Activated CD4-positive, alpha-beta T cell treated with anti-CD3 and anti-CD28 coated beads for 24 hours (primary cell): ENCODE measurements at regions not wholly inside any gene's neighbourhood (a gene's known extent, or its start where the extent isn't known, plus 50 kb on each side); places are given as distances from the start of the nearest gene placed in this dataset.
"Not testable (repeated sequence)": the region's sequence is repeated elsewhere in the genome, so short reads cannot be mapped to it uniquely, and the experiment has no call there.

ENCODE experiments used
- DNase-seq, 2 donors: peaks; one replicate each; pipeline ENCODE4 v3.0.0-alpha.2; 2020; ENCODE audit warnings: low read depth in 2 of 2

DNA sequence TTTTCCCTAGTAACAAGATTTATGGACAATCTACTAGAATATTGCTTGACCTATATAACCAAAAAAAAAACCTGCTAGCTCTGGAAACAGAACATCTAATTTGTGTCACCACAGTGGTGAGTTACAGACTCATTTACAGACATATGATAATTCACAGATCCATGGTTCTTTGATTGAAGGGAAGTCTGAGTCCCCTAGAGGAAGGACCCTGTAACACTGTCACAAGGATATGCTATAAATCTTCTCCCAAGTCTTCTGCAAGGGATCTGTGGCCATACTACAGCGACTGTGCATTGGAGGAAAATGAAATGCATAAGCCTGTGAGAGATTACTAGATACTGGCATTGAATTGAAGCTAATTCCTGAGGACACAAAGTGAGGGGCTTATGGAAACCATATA is 630.6 kb upstream of the SGCD start:
- DNase-seq = no peak

DNA sequence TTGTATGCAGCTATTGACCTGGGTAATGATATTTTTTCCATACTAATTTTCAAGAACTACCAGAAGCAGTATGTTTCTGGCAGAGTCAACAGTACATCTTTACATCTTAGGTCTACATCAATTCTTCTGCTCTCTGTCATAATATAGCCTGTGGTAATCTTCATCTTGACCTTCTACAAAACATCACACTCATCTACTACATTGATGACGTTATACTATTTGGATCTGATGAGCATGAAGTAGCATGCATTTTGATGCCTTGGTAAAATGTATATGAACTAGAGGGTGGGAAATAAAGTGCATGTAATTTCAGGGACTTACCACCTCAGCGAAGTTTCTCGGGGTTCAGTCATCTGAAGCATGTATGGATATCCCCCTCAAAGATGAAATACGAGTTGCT is 629.7 kb upstream of the SGCD start:
- DNase-seq = no peak

DNA sequence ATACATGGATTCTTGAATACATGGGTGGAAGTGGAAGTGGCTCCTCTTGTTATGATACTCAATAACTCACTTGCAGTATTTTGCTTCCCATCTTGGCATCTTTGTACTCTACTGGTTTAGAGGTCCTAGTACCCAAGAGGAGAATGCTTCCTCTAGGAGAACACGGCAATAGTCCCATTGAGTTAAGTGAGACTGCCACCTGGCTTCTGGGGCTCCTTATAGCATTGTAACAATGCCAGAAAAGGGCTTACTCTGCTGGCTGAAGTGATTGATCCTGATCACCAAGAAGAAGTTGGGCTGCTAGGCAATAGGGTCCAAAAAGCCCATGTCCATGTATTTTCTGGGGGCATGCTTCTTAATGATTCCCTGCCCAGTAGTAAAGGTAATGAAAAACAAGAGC is 627.6 kb upstream of the SGCD start:
- no peak for DNase-seq

DNA sequence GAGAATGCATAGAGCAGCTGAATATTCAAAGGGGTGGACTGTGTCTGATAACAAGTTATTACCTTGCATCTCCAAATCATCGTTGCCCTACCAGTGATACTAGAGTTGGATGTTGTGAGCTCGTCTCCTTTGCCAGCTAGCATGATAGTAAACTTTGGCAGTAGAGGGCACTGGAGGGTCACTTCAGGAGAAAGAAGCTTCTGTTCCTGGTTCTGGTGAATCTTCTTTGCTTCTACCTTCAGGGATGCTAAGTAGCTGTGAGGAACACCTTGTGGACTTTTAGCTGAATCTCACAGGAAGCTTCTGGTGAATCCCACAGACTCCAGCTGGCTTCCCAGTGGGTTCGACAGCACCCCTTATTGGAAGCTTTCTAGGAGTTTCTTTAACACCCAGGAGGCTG is 626.6 kb upstream of the SGCD start:
- no peak for DNase-seq

DNA sequence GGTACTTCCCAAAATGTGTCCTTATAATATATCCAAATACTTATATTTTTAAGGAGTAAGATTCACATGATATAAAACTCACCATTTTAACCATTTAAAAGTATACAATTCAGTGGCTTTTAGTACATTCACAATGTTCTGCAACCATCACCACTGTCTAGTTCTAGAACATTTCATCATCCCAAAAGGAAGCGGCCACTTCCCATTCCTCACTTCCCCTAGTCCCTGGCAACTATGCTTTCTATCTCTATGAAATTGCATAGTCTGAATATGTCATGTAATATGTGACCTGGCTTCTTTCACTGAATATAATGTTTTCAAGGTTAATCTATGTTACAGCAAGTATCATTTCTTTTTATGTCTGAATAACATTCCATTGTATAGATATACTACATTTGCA is 615.1 kb upstream of the SGCD start:
- no peak for DNase-seq

DNA sequence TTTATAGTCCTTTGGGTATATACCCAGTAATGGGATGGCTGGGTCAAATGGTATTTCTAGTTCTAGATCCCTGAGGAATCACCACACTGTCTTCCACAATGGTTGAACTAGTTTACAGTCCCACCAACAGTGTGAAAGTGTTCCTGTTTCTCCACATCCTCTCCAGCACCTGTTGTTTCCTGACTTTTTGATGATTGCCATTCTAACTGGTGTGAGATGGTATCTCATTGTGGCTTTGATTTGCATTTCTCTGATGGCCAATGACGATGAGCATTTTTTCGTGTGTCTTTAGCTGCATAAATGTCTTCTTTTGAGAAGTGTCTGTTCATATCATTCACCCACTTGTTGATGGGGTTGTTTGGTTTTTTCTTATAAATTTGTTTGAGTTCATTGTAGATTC is 612.5 kb upstream of the SGCD start:
- not testable (repeated sequence) for DNase-seq

DNA sequence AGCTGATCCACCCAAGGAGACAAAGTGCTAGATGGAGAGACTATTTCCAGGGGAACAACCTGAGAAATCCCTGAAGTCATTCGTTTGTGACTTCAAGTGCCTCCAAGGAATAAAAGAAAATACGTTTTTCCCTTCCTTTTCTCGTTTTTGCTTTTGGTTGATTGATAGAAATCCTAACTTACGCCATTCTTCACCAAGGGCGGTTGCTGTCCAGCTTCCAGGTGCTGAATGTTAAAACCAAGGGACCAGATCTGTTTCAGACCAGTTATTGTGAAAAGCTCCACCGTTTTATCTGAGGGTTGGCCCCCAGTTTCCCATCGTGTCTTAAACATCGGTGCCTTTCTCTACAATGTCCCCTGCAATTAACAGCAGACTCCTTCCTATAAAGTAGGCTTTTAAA is 600.7 kb upstream of the SGCD start:
- DNase-seq = no peak

DNA sequence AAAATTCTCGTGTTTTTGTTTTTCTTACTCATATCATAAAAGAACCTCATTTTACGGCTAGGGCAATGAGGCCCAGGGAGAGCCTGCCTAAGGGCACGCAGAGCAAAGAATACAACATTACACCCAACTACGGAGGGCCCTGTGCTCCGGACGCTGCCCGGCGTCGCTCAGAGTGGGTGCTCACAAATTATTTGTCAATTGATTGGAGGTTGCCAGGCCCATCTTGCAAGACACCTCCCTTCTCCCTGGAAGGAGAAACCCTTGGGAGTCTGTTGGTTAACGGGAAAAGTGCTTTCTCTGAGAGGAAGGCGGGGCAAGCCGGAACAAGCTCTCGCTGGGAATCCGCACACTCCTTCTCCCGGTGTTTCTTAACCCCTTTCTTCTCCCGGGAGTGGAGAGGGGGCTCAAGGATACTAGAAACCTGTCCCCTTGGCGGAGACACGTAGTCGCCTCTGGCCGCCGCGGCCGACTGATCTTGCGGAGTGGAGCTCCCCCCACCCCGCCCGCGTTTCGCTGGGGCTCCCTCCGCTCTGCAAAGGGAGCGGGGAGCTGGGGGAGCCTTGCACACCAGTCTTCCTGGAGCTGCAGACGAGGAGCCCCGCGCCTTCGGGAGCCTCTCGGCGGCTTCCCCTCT is 599.3 kb upstream of the SGCD start:
- DNase-seq = no peak

DNA sequence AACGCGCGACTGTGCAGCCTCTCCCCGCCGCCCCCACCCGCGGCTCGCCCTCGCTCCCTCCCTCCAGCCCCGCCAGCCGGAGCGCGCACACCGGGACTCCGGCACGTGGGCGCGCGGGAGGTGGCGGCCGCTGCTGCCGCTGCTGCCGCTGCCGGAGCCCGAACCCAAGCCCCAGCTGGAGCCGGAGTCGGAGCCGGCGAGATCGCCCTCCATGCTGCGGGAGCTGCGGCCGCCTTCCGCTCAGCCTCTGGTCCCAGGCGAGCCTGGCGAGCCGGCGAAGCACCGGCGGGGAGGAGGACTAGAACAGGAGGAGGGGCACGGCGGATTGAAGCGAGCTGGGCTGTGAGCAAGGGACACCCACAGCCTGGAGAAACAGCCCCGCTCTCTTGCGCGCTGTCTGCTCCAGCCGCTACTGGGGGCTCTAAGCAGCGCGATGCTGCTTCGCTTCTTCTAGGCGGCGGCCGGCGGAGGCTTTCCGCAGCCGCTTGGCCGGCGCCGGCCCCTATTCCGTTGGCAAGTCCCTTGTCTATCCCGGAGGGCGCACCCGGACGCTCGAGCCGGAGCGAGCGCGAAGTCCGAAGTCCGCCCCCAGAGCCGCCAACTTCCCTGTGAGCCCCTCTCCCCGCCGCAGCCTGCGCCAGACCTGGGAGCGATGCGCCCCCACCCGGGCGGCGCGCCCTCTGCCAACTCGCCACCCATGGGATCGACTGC is 598.7 kb upstream of the SGCD start:
- DNase-seq = no peak

DNA sequence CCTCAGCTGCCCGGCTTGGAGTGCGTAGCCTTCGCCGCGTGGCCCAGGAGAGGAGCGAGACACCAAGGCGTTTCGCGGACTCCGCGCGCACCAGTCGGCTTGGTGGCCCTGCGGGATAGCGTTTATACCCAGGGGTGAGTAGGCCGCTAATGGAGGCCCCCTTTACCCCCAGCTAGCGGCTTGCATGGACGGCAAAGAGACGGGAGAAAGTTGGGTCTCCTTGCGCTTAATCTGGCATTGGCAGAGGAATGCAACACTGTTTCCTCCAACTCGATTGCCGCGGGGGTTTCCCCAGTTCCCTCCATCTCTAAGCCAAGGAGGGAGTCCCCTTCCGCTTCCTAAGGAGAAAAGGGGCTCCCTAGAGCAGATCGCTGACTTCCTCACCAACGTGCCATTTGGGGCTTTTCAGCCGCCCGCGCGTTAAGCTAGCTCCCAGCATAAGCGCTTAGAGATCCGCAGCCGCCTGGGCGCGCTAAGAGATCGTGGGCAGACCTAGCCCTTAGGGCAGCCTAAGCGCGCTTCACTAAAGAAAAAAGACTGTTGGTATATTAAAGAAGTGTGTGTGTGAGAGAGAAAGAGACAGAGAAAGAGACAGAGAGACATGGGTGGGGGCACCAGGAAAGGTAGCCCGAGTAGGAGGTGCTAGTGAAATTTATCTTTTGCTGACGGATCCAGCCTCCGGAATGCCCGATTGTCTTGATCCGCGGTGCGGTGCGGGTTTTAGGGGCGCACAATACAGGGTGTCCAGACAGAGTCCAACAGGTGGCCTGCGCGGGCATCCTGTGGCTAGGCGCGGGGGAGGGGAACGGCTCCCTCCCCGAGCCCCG is 597.9 kb upstream of the SGCD start:
- DNase-seq = no peak

DNA sequence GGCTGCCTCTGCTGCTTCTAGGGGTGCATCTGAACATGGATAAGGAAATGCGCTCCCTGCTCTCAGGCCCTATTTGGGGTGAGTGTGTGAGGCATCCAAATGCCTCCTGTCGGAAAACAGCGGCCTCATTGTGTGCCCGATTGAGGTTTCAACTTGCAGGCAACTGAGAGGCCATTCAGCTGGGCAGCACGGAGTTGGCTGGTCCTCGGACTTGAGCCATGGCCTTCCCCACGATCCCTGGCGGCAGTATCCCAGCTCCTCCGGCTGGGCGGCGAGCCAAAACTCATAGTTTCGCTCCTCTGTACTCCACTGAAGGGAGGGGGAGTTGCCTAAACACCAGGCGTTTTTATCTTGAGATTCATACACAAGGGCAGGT is 597.3 kb upstream of the SGCD start:
- no peak for DNase-seq

DNA sequence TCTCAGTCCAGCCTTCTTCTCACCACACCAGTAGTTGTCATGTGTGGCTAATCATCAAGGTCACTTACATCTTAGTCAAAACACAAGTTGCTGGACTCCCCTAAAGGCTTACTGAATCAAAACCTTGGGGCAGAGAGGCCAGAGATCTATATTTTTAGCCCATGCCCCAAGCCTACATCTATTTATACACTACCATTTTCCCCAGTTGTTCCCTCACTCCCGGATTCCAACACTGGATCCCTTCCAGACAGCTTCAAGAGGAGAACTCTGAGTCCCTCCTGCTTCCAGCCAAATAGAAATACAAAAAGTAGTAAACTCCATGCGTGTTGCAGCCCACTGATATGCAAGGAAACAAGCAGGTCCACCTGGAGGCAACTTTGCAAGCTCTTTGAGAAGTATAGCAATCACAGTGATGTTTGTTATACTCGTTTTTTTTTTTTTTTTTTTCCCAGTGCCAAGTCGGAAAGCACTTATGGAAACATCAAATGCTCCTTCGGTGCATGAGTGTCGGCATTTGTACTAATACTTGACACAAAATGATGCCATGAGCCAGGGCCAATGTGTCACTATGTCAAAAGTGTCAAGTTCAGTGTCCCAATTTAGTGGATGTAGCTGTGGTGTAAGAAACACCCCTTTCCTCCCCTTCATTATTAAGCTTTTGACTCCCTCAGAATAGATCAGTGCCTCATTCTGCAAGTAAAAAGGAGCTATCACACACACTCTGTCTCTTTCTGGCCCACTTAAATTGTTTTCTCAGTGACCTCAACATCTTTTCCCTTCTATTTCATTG is 594.2 kb upstream of the SGCD start:
- DNase-seq = no peak

DNA sequence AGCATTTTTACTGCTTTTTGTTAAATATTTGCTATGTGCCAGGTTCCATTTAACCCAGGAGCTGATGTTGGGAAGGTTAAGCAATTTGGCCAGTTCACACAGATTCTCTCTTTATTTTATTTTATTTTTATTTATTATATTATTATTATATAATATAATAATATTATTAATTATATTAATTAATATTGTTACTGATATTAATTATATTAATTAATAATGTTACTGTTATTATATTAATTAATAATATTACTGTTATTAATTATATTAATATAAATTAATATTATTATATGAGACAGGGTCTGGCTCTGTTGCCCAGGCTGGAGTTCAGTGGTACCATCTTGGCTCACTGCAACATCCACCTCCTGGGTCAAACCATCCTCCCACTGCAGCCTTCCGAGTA is 593.0 kb upstream of the SGCD start:
- no peak for DNase-seq

DNA sequence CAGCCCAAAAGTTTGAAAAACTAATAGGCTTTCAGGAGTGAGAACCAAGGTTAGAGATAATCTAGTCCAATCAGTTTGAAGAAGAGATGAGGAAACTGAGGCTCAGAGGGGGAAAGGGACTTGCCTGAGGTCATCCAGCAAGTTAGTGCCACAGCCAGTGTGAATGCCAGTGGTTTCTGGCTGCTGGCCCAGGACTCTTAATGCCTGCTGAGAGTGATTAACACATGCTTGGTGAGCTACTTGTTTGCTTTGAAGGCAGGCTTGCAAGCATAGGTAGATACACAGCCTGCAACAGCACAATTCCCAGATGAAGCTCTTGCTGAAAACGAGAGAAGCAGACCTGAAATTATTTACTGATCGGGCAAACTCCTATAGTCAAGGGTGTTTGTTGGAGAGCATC is 591.6 kb upstream of the SGCD start:
- no peak for DNase-seq

DNA sequence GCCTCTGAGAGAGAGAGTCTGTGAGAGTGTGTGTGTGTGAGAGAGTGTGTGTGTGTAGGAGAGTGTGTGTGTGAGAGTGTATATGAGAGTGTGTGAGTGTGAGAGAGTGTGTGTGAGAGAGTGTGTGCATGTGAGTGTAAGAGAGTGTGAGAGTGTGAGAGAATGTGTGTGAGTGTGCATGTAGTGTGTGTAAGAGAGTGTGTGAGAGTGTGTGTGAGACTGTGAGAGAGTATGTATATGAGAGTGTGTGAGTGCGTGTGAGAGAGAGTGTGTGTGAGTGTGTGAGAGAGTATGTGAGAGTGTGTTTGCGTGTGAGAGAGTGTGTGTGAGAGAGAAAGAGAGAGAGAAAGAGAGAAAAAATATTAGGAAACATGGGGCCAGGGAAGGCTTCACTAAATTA is 588.3 kb upstream of the SGCD start:
- no peak for DNase-seq

DNA sequence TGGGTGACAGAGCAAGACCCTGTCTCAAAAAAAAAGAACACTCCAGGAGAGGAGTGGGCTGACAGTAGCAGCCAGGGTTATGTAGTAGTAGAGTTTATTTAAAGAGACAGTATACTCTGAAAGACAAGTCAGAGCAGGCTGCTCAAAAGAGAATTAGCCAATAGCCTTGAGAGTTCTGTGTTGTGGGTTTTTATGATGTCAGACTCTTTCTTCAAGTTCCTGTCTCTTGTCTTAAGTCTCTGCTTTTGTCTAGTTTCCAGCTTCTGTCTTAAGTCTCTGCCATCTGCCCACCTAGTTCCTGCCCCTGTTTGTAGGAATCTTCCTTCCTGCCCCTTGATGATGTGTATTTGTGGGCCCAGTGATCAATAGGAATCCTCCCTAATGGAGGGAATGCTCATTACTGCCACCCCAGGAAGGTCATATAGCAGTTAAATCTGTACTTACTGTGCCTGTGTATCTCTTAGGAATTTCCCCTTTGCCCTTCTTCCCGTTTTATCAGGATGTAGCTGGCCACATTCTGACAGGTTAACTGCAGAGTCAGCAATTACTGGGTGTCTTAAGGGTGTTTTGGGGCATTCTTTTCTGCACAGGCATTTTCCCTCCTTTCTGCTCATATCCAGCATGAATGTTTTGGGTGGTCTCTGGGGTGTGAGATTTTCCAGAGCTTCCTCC is 580.5 kb upstream of the SGCD start:
- DNase-seq = no peak

DNA sequence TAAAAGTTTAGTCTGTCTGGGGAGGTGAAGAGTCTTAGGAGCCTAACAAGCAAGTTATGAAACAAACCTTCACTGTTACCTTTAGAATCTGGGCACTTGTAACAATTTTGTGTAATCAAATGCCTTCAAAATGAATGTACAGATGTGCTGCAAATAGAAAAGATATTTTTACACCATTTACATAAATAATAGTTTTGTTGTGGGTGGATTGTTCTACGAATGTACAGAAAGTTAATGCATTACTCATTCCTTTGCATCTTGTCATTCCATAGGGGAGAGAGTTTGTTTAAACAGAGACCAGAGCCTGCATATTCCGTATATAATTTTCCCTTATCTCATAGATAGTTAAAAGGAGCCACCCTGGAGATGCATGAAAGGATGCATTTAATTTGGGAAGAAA is 576.9 kb upstream of the SGCD start:
- no peak for DNase-seq

DNA sequence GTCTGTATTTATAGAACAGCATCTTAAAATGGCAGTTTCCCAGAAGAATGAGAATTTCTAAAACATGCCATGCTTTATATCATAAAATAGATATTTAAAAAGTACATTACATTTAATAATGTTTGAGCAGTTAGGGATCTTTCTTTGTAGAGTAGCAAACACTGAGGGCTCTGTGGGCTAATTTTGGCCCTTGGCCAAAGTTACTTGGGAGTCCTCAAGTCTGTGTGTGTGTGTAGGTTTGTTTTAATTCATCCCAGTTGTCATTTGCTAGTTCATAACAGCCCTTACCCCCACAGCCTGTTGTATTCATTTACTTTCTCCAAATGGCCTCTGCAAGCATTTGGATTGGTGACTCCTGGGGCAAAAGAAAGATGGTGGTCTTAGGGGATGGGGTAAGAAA is 576.4 kb upstream of the SGCD start:
- no peak for DNase-seq

DNA sequence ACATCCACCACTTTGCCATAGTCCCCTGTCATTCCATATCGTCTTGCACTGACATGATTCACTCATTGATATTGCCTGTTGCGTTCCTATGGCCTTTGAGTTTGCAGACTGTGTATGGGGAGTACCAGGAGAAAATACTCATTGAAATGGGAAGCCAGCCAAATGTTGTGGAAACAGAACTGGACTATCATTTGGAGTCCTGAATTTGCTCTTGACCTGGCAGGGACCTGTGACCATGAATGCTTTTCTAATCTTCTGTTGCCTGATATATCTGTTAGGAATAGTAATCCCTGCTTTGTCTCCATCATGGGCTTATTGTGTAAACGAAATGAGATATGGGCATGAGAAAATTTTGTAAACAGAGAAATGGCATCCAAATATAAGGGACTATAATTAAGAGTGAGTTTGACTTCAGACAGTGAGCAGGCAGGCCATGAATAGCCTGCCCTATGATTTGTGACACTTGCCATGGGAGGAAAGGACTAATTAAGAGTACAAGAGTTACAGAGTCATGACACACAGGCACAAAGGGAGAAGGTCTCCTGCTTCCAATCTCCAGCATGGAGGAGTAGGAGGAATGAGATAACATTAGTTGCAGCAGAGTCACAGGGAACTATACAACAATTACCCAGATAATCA is 572.9 kb upstream of the SGCD start:
- no peak for DNase-seq

DNA sequence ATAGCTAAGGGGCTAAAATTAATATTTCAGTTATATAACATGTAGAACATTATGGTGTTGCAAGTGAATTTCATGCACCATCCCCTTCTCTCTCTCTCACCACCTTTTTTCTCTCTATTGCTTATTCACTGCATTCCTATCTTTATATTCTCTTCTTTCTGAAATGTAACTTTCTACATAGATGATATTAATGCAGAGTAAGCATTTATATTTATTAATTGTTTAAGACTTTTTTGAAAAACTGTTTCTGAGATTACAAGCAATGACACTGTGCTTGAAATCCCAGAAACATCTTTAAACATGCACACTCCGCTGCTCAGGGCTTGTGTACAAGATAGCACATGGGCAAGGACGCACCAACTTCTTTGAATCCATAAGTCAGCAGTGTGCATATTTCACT is 567.7 kb upstream of the SGCD start:
- no peak for DNase-seq

DNA sequence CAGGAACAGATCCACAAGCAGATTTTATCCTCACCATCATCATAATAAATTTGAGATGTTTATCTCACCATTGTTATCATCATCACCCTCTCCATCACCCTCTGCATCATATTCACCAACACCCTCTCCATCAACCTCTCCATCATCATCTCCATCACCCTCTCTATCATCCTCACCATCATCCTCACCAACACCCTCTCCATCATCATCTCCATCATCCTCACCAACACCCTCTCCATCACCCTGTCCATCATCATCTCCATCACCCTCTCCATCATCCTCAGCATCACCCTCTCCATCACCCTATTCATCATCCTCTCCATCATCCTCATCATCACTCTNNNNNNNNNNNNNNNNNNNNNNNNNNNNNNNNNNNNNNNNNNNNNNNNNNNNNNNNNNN is 567.0 kb upstream of the SGCD start:
- DNase-seq = no peak
